ENCODE measurements at regions not wholly inside any gene's neighbourhood (a gene's known extent, or its start where the extent isn't known, plus 50 kb on each side); places are given as distances from the start of the nearest gene placed in this dataset.
"Not testable (repeated sequence)": the region's sequence is repeated elsewhere in the genome, so short reads cannot be mapped to it uniquely, and the experiment has no call there.

DNA sequence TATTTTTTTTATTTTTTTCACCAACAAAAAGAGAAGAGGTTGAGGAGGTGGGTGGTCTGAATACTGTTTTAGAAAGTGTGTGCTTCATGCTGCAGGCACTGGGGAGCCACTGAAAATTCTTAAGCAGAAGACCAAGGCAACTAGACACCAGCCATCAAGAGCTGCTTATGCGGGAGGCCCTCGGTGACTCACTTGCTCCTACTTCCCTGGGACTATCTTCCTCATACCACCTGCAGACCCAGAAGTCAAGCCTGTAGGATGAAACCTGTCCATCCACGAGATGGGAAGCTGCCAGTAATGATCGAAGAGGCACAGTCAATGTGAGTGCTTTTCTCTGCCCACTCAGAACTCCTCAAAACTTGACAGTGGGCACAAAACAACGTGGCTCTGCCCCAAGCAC lies 125.8 kb upstream of the SLC44A1 start:
- no peak for DNase-seq
- 84 to 85% methylated on average over 5 of the region's 5 CpGs for WGBS, 2 donors
- H3K9me3 ChIP-seq: no peaks in the 10 kb centered on the region
- no peaks in the 10 kb centered on the region for H3K36me3 ChIP-seq
- no peaks in the 10 kb centered on the region for H3K27me3 ChIP-seq
- TF ChIP-seq, protein P1, sequence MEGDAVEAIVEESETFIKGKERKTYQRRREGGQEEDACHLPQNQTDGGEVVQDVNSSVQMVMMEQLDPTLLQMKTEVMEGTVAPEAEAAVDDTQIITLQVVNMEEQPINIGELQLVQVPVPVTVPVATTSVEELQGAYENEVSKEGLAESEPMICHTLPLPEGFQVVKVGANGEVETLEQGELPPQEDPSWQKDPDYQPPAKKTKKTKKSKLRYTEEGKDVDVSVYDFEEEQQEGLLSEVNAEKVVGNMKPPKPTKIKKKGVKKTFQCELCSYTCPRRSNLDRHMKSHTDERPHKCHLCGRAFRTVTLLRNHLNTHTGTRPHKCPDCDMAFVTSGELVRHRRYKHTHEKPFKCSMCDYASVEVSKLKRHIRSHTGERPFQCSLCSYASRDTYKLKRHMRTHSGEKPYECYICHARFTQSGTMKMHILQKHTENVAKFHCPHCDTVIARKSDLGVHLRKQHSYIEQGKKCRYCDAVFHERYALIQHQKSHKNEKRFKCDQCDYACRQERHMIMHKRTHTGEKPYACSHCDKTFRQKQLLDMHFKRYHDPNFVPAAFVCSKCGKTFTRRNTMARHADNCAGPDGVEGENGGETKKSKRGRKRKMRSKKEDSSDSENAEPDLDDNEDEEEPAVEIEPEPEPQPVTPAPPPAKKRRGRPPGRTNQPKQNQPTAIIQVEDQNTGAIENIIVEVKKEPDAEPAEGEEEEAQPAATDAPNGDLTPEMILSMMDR (IDR thresholded peaks at IDR 0.05): no peak
- ATAC-seq: no peak
- intact Hi-C loops (cut with DNase I): loop anchor here in 1 of 10 donors (5.0 kb wide), 1 partner anchor 904 kb away; no protein-coding TSS in a partner anchor
- H3K4me1 ChIP-seq: peaks cover 0 to 19% (median 0%) of the 10 kb centered on the region in 9 donors
- no peak overlapping the region for H3K27ac ChIP-seq
- no peak overlapping the region for H3K4me3 ChIP-seq

DNA sequence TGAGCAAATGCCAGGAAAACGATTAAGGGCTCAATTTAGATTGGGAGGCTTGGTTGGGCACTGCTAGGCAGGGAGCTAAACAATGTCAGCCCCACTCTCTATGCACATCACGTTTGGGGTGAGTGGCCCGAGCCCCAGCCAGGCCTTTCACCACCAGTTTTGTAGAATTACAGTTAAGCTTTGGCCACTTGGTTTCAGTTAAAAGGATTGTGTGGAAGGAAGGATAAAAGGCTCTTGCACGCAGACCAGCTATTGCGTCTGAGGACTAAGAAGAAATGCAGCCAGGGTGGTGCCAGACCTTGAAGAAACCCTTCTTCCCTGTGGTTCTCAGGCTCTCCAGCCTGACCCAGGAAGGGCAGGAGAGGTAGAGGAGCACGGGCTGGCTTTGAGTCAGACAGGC lies 125.3 kb upstream of the SLC44A1 start:
- intact Hi-C loops (cut with DNase I): loop anchor here in 1 of 10 donors (5.0 kb wide), 1 partner anchor 903 kb away; no protein-coding TSS in a partner anchor
- Histone ChIP-seq H3K27me3 (no peaks in the 10 kb centered on the region), H3K9me3 (no peaks in the 10 kb centered on the region), H3K27ac (no peak overlapping the region), H3K36me3 (no peaks in the 10 kb centered on the region), H3K4me3 (no peak overlapping the region), H3K4me1 (peaks cover 0 to 19% (median 0%) of the 10 kb centered on the region in 9 donors)
- DNase-seq: no peak
- no peak for ATAC-seq
- TF ChIP-seq, protein P1 (IDR thresholded peaks at IDR 0.05): no peak
- WGBS, 2 donors: 74 to 83% methylated on average over 6 of the region's 6 CpGs

DNA sequence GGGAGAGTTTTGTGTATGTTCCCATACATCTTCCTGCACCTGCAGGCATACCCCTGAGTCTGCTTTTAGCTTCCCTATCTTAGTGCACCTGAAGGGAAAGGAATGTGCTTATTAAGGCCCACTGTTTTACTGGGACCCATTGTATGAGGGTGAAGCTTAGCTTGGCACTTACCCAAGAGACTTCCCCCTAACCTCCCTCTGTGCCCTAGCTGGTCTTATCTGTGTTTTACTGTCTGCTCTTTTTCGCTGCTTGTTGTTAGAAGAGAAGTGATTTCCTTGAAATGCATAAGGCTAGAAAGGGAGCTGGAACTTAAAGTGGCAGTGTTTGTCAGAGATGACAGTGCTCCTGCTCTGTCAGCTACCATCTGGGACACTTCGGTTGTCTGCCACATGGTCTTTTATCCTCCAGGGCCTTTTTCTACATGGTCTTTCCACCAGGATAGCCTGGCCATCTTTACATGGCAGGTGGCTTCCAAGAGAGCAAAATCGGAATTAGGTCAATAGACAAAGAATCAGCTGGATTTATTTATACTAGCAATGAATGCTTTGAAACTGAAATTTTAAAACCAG lies 122.5 kb upstream of the SLC44A1 start:
- Histone ChIP-seq H3K4me1 (peaks cover 0 to 11% (median 0%) of the 10 kb centered on the region in 9 donors), H3K4me3 (no peak overlapping the region), H3K9me3 (no peaks in the 10 kb centered on the region), H3K27ac (no peak overlapping the region), H3K36me3 (no peaks in the 10 kb centered on the region), H3K27me3 (no peaks in the 10 kb centered on the region)
- ATAC-seq: no peak
- TF ChIP-seq, protein P1 (IDR thresholded peaks at IDR 0.05): no peak
- DNase-seq: no peak
- WGBS, 2 donors: 70 to 82% methylated on average over 3 of the region's 3 CpGs
- intact Hi-C loops (cut with DNase I): no loop called here

DNA sequence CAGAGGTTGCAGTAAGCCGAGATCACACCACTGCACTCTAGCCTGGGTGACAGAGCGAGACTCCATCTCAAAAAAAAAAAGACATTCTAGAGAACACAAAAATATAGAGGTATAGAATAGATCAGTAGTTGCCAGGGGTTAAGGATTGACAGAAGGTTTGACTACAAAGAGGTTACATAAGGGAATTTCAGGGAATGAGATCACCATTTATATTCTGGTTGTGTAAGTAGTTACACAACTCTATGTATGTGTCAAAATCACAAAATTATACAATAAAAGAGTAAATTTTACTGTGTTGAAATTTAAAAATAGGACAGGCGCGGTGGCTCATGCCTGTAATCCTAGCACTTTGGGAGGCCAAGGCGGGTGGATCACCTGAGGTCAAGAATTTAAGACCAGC lies 119.9 kb upstream of the SLC44A1 start:
- H3K27me3 ChIP-seq; ATAC-seq; H3K9me3 ChIP-seq; intact Hi-C loops (cut with DNase I); DNase-seq; H3K27ac ChIP-seq; H3K36me3 ChIP-seq; H3K4me3 ChIP-seq: not testable (repeated sequence)
- H3K4me1 ChIP-seq: peaks cover 0 to 30% (median 11%) of the 10 kb centered on the region in 9 donors
- 95 to 98% methylated on average over 5 of the region's 5 CpGs for WGBS, 2 donors

DNA sequence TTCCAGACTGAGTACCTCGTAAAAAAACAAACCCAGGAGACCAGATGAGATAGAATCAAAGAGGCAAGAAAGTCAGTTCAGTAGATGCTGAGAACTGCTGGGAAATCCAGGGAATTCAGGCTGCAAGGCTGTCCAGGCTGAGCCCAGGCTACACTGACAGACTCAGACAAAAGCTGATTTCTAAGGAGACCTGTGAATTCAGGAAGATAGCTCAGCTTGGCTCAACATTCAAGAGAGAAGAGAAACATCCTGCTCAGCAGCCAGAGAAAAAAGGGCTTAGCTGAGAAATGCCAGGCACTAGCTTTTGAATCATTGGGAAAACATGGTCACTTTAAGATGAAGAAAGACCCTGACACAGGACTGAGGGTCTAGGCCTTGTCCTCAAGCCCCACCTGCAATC lies 118.2 kb upstream of the SLC44A1 start:
- no peaks in the 10 kb centered on the region for H3K27me3 ChIP-seq
- TF ChIP-seq, protein P1 (IDR thresholded peaks at IDR 0.05): no peak
- intact Hi-C loops (cut with DNase I): no loop called here
- ATAC-seq: no peak
- no peak overlapping the region for H3K4me3 ChIP-seq
- H3K4me1 ChIP-seq: peaks cover 0 to 30% (median 11%) of the 10 kb centered on the region in 9 donors
- 87 to 88% methylated on average over 1 of the region's 1 CpG for WGBS, 2 donors
- peaks cover 0 to 3% (median 0%) of the 10 kb centered on the region in 11 donors for H3K9me3 ChIP-seq
- no peaks in the 10 kb centered on the region for H3K36me3 ChIP-seq
- peak overlapping the region in 1 of 10 donors; percentile 17 for H3K27ac ChIP-seq
- no peak for DNase-seq
